ENCODE measurements at regions not wholly inside any gene's neighbourhood (a gene's known extent, or its start where the extent isn't known, plus 50 kb on each side); places are given as distances from the start of the nearest gene placed in this dataset.

GRCh38 chr1:234973426-234974250 is 155.0 kb downstream of the TOMM20 start (continued):
- TF ChIP-seq, protein P1, sequence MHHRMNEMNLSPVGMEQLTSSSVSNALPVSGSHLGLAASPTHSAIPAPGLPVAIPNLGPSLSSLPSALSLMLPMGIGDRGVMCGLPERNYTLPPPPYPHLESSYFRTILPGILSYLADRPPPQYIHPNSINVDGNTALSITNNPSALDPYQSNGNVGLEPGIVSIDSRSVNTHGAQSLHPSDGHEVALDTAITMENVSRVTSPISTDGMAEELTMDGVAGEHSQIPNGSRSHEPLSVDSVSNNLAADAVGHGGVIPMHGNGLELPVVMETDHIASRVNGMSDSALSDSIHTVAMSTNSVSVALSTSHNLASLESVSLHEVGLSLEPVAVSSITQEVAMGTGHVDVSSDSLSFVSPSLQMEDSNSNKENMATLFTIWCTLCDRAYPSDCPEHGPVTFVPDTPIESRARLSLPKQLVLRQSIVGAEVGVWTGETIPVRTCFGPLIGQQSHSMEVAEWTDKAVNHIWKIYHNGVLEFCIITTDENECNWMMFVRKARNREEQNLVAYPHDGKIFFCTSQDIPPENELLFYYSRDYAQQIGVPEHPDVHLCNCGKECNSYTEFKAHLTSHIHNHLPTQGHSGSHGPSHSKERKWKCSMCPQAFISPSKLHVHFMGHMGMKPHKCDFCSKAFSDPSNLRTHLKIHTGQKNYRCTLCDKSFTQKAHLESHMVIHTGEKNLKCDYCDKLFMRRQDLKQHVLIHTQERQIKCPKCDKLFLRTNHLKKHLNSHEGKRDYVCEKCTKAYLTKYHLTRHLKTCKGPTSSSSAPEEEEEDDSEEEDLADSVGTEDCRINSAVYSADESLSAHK (tag by site-specific recombination; IDR thresholded peaks at IDR 0.05), result no peak
- TF ChIP-seq, protein P2, sequence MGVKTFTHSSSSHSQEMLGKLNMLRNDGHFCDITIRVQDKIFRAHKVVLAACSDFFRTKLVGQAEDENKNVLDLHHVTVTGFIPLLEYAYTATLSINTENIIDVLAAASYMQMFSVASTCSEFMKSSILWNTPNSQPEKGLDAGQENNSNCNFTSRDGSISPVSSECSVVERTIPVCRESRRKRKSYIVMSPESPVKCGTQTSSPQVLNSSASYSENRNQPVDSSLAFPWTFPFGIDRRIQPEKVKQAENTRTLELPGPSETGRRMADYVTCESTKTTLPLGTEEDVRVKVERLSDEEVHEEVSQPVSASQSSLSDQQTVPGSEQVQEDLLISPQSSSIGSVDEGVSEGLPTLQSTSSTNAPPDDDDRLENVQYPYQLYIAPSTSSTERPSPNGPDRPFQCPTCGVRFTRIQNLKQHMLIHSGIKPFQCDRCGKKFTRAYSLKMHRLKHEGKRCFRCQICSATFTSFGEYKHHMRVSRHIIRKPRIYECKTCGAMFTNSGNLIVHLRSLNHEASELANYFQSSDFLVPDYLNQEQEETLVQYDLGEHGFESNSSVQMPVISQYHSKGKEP (tag by site-specific recombination; IDR thresholded peaks at IDR 0.05), result peak; percentile 59
- TF ChIP-seq KLF1 (tag by site-specific recombination; IDR thresholded peaks at IDR 0.05) (no peak), ZNF48 (tag by site-specific recombination; IDR thresholded peaks at IDR 0.05) (no peak), ZSCAN30 (tag by site-specific recombination; IDR thresholded peaks at IDR 0.05) (peak; percentile 30; the same call in 1 of the 2 replicates), KLF8 (tag by site-specific recombination; IDR thresholded peaks at IDR 0.05) (no peak), IKZF3 (tag by site-specific recombination; IDR thresholded peaks at IDR 0.05) (no peak), ZNF843 (tag by site-specific recombination; IDR thresholded peaks at IDR 0.05) (peak; percentile 85; the same call in 1 of the 2 replicates), ZNF777 (tag by site-specific recombination; IDR thresholded peaks at IDR 0.05; ENCODE audit: borderline replicate concordance) (no peak), ZNF202 (tag by site-specific recombination; IDR thresholded peaks at IDR 0.05; ENCODE audit: borderline replicate concordance) (no peak)
- TF ChIP-seq, protein P3, sequence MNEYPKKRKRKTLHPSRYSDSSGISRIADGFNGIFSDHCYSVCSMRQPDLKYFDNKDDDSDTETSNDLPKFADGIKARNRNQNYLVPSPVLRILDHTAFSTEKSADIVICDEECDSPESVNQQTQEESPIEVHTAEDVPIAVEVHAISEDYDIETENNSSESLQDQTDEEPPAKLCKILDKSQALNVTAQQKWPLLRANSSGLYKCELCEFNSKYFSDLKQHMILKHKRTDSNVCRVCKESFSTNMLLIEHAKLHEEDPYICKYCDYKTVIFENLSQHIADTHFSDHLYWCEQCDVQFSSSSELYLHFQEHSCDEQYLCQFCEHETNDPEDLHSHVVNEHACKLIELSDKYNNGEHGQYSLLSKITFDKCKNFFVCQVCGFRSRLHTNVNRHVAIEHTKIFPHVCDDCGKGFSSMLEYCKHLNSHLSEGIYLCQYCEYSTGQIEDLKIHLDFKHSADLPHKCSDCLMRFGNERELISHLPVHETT (tag by site-specific recombination; IDR thresholded peaks at IDR 0.05), result no peak

DNA sequence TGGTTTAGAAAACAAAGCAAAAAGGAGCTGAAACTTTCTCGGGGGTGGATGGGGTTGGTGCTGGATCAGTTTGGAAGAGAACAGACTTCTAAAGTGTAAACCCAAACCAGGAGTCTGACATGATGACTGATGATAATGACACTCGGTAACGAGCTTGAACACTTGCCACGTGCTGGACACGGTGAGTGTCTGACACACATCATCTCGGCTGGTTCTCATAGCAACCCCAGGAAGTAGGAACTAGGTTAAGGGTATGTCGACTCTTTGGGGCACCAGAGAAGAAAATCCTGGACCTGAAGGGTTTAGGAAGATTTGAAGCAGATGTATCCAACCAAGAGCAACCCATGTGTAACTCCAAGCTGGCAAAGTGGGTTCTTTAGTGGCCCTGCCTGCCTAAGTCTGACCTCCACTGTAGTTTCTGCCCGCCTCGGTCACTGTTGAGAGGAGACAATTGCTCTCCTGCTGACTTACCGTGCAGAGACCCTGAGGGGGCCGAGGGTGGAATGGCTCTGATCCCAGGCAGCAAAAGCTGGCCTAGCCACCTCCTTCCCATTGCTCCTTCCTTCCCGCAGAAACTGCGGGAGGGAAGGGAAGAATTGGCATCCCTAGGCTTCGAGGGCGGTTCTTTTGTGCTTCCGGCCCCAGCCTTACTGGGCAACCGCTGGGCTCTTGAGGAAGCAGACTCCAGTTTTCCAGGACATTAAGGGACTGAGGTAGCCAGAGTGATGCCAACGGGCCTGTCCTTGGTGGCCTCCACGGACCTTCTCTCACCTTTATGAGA is 156.0 kb downstream of the TOMM20 start:
- POLR2A ChIA-PET, result no interaction called here
- no peak overlapping the region; the same call in 1 of the 2 replicates for H3K27ac ChIP-seq (ENCODE audit: extremely low read depth, low read depth, low read length)
- no peaks in the 10 kb centered on the region for H3K9me3 ChIP-seq (ENCODE audit: control insufficient read depth, insufficient read depth, low read depth, low read length)
- TF ChIP-seq SALL2 (tag by site-specific recombination; IDR thresholded peaks at IDR 0.05; ENCODE audit: borderline replicate concordance) (no peak), ZBTB7A (tag by site-specific recombination; IDR thresholded peaks at IDR 0.05; ENCODE audit: low read depth) (no peak), ZNF211 (tag by site-specific recombination; IDR thresholded peaks at IDR 0.05; ENCODE audit: low read depth) (no peak), ZNF600 (tag by site-specific recombination; IDR thresholded peaks at IDR 0.05) (0 out of 2 replicates have a peak, but pooled peaks have one; percentile 12), ZIC2 (tag by site-specific recombination; IDR thresholded peaks at IDR 0.05) (peak; percentile 75)
- H3K36me3 ChIP-seq (ENCODE audit: control insufficient read depth in 2 of 2, insufficient read depth in 1 of 2, low read length in 2 of 2), result no peaks in the 10 kb centered on the region
- H3K4me1 ChIP-seq (ENCODE audit: control insufficient read depth, insufficient read depth, low read length), result peaks cover 47% of the 10 kb centered on the region
- no peak overlapping the region for H3K4me3 ChIP-seq (ENCODE audit: low read depth, low read length)
- CTCF ChIA-PET, result interaction anchor here (0.6 to 3.3 kb wide), 4 partner anchors 13 to 473 kb away, joined by 3 to 10 read pairs (median 3); no protein-coding TSS in a partner anchor

All from HEK293 (cell line).